Activated T-helper 1 cell treated with anti-CD3 and anti-CD28 coated beads, Interleukin-12 subunit alpha, Interleukin-12 subunit beta, Interleukin-2, Interleukin-4 antibody, amounts not matched to agents 30 ng/mL and 10 ng/mL and 1 ng/mL, durations not matched to agents 14 hours and 24 hours and 36 hours (primary cell): ENCODE measurements at regions not wholly inside any gene's neighbourhood (a gene's known extent, or its start where the extent isn't known, plus 50 kb on each side); places are given as distances from the start of the nearest gene placed in this dataset.
"Not testable (repeated sequence)": the region's sequence is repeated elsewhere in the genome, so short reads cannot be mapped to it uniquely, and the experiment has no call there.

Source experiments
- DNase-seq: peaks from one replicate; pipeline ENCODE4 v3.0.0; 2021; ENCODE audit warnings: low spot score
- H3K27ac Mint-ChIP-seq: one replicate; pipeline ENCODE4 v1.8.0; 2021; ENCODE audit warnings: mild to moderate bottlenecking, mixed read lengths
- H3K27me3 Mint-ChIP-seq: one replicate; pipeline ENCODE4 v1.8.0; 2022; ENCODE audit warnings: mild to moderate bottlenecking, moderate library complexity, mixed read lengths; ENCODE audit not compliant: insufficient read depth
- H3K36me3 Mint-ChIP-seq: one replicate; pipeline ENCODE4 v1.8.0; 2021; ENCODE audit warnings: low read depth, mixed read lengths
- H3K4me1 Mint-ChIP-seq: one replicate; pipeline ENCODE4 v1.8.0; 2021; ENCODE audit warnings: low read depth, mixed read lengths
- H3K4me3 Mint-ChIP-seq: one replicate; pipeline ENCODE4 v1.8.0; 2021; ENCODE audit warnings: mild to moderate bottlenecking, moderate library complexity, mixed read lengths
- H3K9me3 Mint-ChIP-seq: one replicate; pipeline ENCODE4 v1.8.0; 2021; ENCODE audit warnings: mixed read lengths
- intact Hi-C: fragments of 100-400 bp; cut with micrococcal nuclease; formaldehyde crosslinking; loops from one replicate; pipeline ENCODE4 v1.15.1; 2024

- H3K27me3 Mint-ChIP-seq, result no peaks in the 10 kb centered on the region
- H3K4me1 Mint-ChIP-seq, result no peaks in the 10 kb centered on the region
- H3K27ac Mint-ChIP-seq, result no peak overlapping the region
- no peak overlapping the region for H3K4me3 Mint-ChIP-seq
- peaks cover 1% of the 10 kb centered on the region for H3K36me3 Mint-ChIP-seq
- no peak for DNase-seq
- H3K9me3 Mint-ChIP-seq, result peaks cover 45% of the 10 kb centered on the region
- intact Hi-C loops, result no loop called here
These were observed 101.4 kb downstream of the TMEM167A start for GRCh38 chr5:82975812-82976211.

GRCh38 chr5:82975396-82975795 lies 101.8 kb downstream of the TMEM167A start:
- H3K9me3 Mint-ChIP-seq, result peaks cover 45% of the 10 kb centered on the region
- DNase-seq, result no peak
- H3K4me3 Mint-ChIP-seq, result no peak overlapping the region
- no peak overlapping the region for H3K27ac Mint-ChIP-seq
- peaks cover 1% of the 10 kb centered on the region for H3K36me3 Mint-ChIP-seq
- intact Hi-C loops, result no loop called here
- no peaks in the 10 kb centered on the region for H3K27me3 Mint-ChIP-seq
- no peaks in the 10 kb centered on the region for H3K4me1 Mint-ChIP-seq

GRCh38 chr5:82974346-82974745 lies 102.8 kb downstream of the TMEM167A start:
- H3K27ac Mint-ChIP-seq, H3K36me3 Mint-ChIP-seq, DNase-seq, H3K4me3 Mint-ChIP-seq, intact Hi-C loops, H3K4me1 Mint-ChIP-seq, H3K27me3 Mint-ChIP-seq: not testable (repeated sequence)
- H3K9me3 Mint-ChIP-seq, result peaks cover 46% of the 10 kb centered on the region

GRCh38 chr5:82971901-82972300 lies 105.3 kb downstream of the TMEM167A start:
- intact Hi-C loops, result no loop called here
- DNase-seq, result no peak
- Mint-ChIP-seq H3K36me3 (peaks cover 3% of the 10 kb centered on the region), H3K27me3 (no peaks in the 10 kb centered on the region), H3K4me3 (no peak overlapping the region), H3K9me3 (peaks cover 46% of the 10 kb centered on the region), H3K27ac (no peak overlapping the region), H3K4me1 (no peaks in the 10 kb centered on the region)

- intact Hi-C loops, H3K27me3 Mint-ChIP-seq, H3K4me3 Mint-ChIP-seq, H3K4me1 Mint-ChIP-seq, DNase-seq, H3K27ac Mint-ChIP-seq, H3K36me3 Mint-ChIP-seq: not testable (repeated sequence)
- H3K9me3 Mint-ChIP-seq, result peaks cover 41% of the 10 kb centered on the region
These were observed 106.0 kb downstream of the TMEM167A start for GRCh38 chr5:82971034-82971806.

GRCh38 chr5:82969221-82969976 lies 107.8 kb downstream of the TMEM167A start:
- H3K4me1 Mint-ChIP-seq, H3K27me3 Mint-ChIP-seq, H3K27ac Mint-ChIP-seq, H3K4me3 Mint-ChIP-seq, DNase-seq, H3K36me3 Mint-ChIP-seq, intact Hi-C loops: not testable (repeated sequence)
- H3K9me3 Mint-ChIP-seq, result peaks cover 24% of the 10 kb centered on the region

- intact Hi-C loops, result no loop called here
- Mint-ChIP-seq H3K27me3 (no peaks in the 10 kb centered on the region), H3K36me3 (peaks cover 2% of the 10 kb centered on the region), H3K4me1 (no peaks in the 10 kb centered on the region), H3K27ac (no peak overlapping the region), H3K9me3 (peaks cover 16% of the 10 kb centered on the region), H3K4me3 (no peak overlapping the region)
- no peak for DNase-seq
These were observed 110.1 kb downstream of the TMEM167A start for GRCh38 chr5:82967072-82967471.

GRCh38 chr5:82959466-82959865 lies 117.7 kb downstream of the TMEM167A start:
- H3K36me3 Mint-ChIP-seq, result no peaks in the 10 kb centered on the region
- no peaks in the 10 kb centered on the region for H3K27me3 Mint-ChIP-seq
- H3K27ac Mint-ChIP-seq, result no peak overlapping the region
- no peak overlapping the region for H3K4me3 Mint-ChIP-seq
- peaks cover 4% of the 10 kb centered on the region for H3K9me3 Mint-ChIP-seq
- H3K4me1 Mint-ChIP-seq, result no peaks in the 10 kb centered on the region
- DNase-seq, result no peak
- intact Hi-C loops, result no loop called here

GRCh38 chr5:82956600-82956999 lies 120.6 kb downstream of the TMEM167A start:
- intact Hi-C loops, result no loop called here
- Mint-ChIP-seq H3K4me1 (no peaks in the 10 kb centered on the region), H3K27me3 (no peaks in the 10 kb centered on the region), H3K27ac (no peak overlapping the region), H3K36me3 (no peaks in the 10 kb centered on the region), H3K4me3 (no peak overlapping the region), H3K9me3 (peaks cover 4% of the 10 kb centered on the region)
- DNase-seq, result no peak

GRCh38 chr5:82952326-82952725 lies 124.9 kb downstream of the TMEM167A start:
- DNase-seq, result no peak
- H3K4me1 Mint-ChIP-seq, result no peaks in the 10 kb centered on the region
- H3K9me3 Mint-ChIP-seq, result peaks cover 14% of the 10 kb centered on the region
- intact Hi-C loops, result no loop called here
- H3K27ac Mint-ChIP-seq, result no peak overlapping the region
- H3K4me3 Mint-ChIP-seq, result no peak overlapping the region
- H3K36me3 Mint-ChIP-seq, result no peaks in the 10 kb centered on the region
- H3K27me3 Mint-ChIP-seq, result no peaks in the 10 kb centered on the region

- DNase-seq, H3K27ac Mint-ChIP-seq, H3K4me3 Mint-ChIP-seq, intact Hi-C loops, H3K36me3 Mint-ChIP-seq, H3K4me1 Mint-ChIP-seq, H3K27me3 Mint-ChIP-seq: not testable (repeated sequence)
- H3K9me3 Mint-ChIP-seq, result peaks cover 15% of the 10 kb centered on the region
These were observed 132.9 kb downstream of the TMEM167A start for GRCh38 chr5:82944267-82944666.

GRCh38 chr5:82942083-82942881 lies 134.9 kb downstream of the TMEM167A start:
- no peaks in the 10 kb centered on the region for H3K4me1 Mint-ChIP-seq
- no peak overlapping the region for H3K4me3 Mint-ChIP-seq
- H3K27ac Mint-ChIP-seq, result no peak overlapping the region
- peaks cover 4% of the 10 kb centered on the region for H3K9me3 Mint-ChIP-seq
- H3K36me3 Mint-ChIP-seq, result peaks cover 2% of the 10 kb centered on the region
- intact Hi-C loops, result no loop called here
- DNase-seq, result no peak
- H3K27me3 Mint-ChIP-seq, result no peaks in the 10 kb centered on the region
